Progenitor cell of endocrine pancreas (in vitro differentiated cells): ENCODE measurements at regions not wholly inside any gene's neighbourhood (a gene's known extent, or its start where the extent isn't known, plus 50 kb on each side); places are given as distances from the start of the nearest gene placed in this dataset.
A peak's percentile ranks its signal among the peaks of the same experiment; 100 is the strongest.

Experiments
- DNase-seq: peaks from one replicate; pipeline ENCODE4 v3.0.0; 2021; ENCODE audit warnings: low spot score; ENCODE audit not compliant: unreplicated experiment
- H3K27ac Mint-ChIP-seq: 2 replicates; pipeline ENCODE4 v1.8.0; 2021; ENCODE audit warnings: mild to moderate bottlenecking, moderate library complexity, mixed read lengths
- H3K27me3 Mint-ChIP-seq: 2 replicates; pipeline ENCODE4 v1.8.0; 2021; ENCODE audit warnings: mixed read lengths
- H3K36me3 Mint-ChIP-seq: 2 replicates; pipeline ENCODE4 v1.8.0; 2022; ENCODE audit warnings: mixed read lengths; ENCODE audit not compliant: insufficient read depth
- H3K4me1 Mint-ChIP-seq: 2 replicates; pipeline ENCODE4 v1.8.0; 2021; ENCODE audit warnings: low read depth, mixed read lengths
- H3K4me3 Mint-ChIP-seq: 2 replicates; pipeline ENCODE4 v1.8.0; 2021; ENCODE audit warnings: low read depth, mild to moderate bottlenecking, moderate library complexity, mixed read lengths
- H3K9me3 Mint-ChIP-seq: 2 replicates; pipeline ENCODE4 v1.8.0; 2021; ENCODE audit warnings: low read depth, mixed read lengths
- CTCF ChIP-seq: fragments of 200-600 bp; sonication (generic); IDR thresholded peaks from one replicate; pipeline ENCODE4 v1.5.0; 2021; ENCODE audit warnings: antibody characterized with exemption, mild to moderate bottlenecking; ENCODE audit not compliant: unreplicated experiment

GRCh38 chr2:21270708-21271122, 146.9 kb downstream of the TDRD15 start:
- H3K4me3 Mint-ChIP-seq, result no peak overlapping the region
- H3K4me1 Mint-ChIP-seq, result peaks cover 37% of the 10 kb centered on the region
- no peak for DNase-seq
- H3K36me3 Mint-ChIP-seq, result no peaks in the 10 kb centered on the region
- TF ChIP-seq CTCF, result no peak
- H3K27me3 Mint-ChIP-seq, result peaks cover 23% of the 10 kb centered on the region
- no peak overlapping the region for H3K27ac Mint-ChIP-seq
- H3K9me3 Mint-ChIP-seq, result no peaks in the 10 kb centered on the region

GRCh38 chr2:21276163-21276562, 152.4 kb downstream of the TDRD15 start:
- H3K27me3 Mint-ChIP-seq, result peaks cover 29% of the 10 kb centered on the region
- H3K4me1 Mint-ChIP-seq, result peaks cover 21% of the 10 kb centered on the region
- no peak overlapping the region for H3K4me3 Mint-ChIP-seq
- H3K9me3 Mint-ChIP-seq, result no peaks in the 10 kb centered on the region
- H3K36me3 Mint-ChIP-seq, result no peaks in the 10 kb centered on the region
- no peak overlapping the region for H3K27ac Mint-ChIP-seq
- TF ChIP-seq CTCF, result no peak
- no peak for DNase-seq

- no peaks in the 10 kb centered on the region for H3K9me3 Mint-ChIP-seq
- no peak for DNase-seq
- H3K27ac Mint-ChIP-seq, result no peak overlapping the region
- H3K27me3 Mint-ChIP-seq, result peaks cover 26% of the 10 kb centered on the region
- no peak for TF ChIP-seq CTCF
- peaks cover 27% of the 10 kb centered on the region for H3K4me1 Mint-ChIP-seq
- no peaks in the 10 kb centered on the region for H3K36me3 Mint-ChIP-seq
- no peak overlapping the region for H3K4me3 Mint-ChIP-seq
These were observed 153.6 kb downstream of the TDRD15 start for GRCh38 chr2:21277068-21278056.

- Mint-ChIP-seq H3K27me3 (peaks cover 12% of the 10 kb centered on the region), H3K4me1 (peaks cover 27% of the 10 kb centered on the region), H3K27ac (no peak overlapping the region), H3K4me3 (no peak overlapping the region), H3K36me3 (no peaks in the 10 kb centered on the region), H3K9me3 (no peaks in the 10 kb centered on the region)
- no peak for DNase-seq
- TF ChIP-seq CTCF, result no peak
These were observed 155.8 kb downstream of the TDRD15 start for GRCh38 chr2:21279525-21279924.

- H3K27me3 Mint-ChIP-seq, result peaks cover 5% of the 10 kb centered on the region
- H3K9me3 Mint-ChIP-seq, result no peaks in the 10 kb centered on the region
- no peak overlapping the region for H3K4me3 Mint-ChIP-seq
- no peak for DNase-seq
- H3K27ac Mint-ChIP-seq, result peak overlapping the region; percentile 63
- no peaks in the 10 kb centered on the region for H3K36me3 Mint-ChIP-seq
- no peak for TF ChIP-seq CTCF
- peaks cover 27% of the 10 kb centered on the region for H3K4me1 Mint-ChIP-seq
These were observed 157.0 kb downstream of the TDRD15 start for GRCh38 chr2:21280793-21281192.
